GM23338 (cell line): ENCODE measurements at regions not wholly inside any gene's neighbourhood (a gene's known extent, or its start where the extent isn't known, plus 50 kb on each side); places are given as distances from the start of the nearest gene placed in this dataset.

ENCODE experiments used
- ATAC-seq: fragments of 200-7000 bp; cut with Tn5 transposase; 3 replicates; pipeline ENCODE4 v1.9.1; 2020
- DNase-seq: peaks from one replicate; pipeline ENCODE4 v3.0.0-alpha.2; 2015; ENCODE audit warnings: low spot score
- H2AFZ ChIP-seq: fragments of 200-600 bp; sonication (generic); 2 replicates; pipeline ENCODE4 v1.8.0; 2016; ENCODE audit warnings: antibody characterized with exemption, mild to moderate bottlenecking, moderate library complexity
- H3F3A ChIP-seq: fragments of 200-600 bp; sonication (generic); replicated peaks from 2 replicates; pipeline ENCODE4 v1.8.0; 2017; ENCODE audit warnings: antibody characterized with exemption, mixed run types, low read depth
- H3K27ac ChIP-seq: fragments of 200-600 bp; sonication (generic); 2 replicates; pipeline ENCODE4 v1.6.1; 2016; ENCODE audit warnings: low read depth
- H3K27me3 ChIP-seq: fragments of 200-600 bp; sonication (generic); 2 replicates; pipeline ENCODE4 v1.8.0; 2016; ENCODE audit warnings: mild to moderate bottlenecking, mixed run types, moderate library complexity; ENCODE audit not compliant: insufficient read depth
- H3K36me3 ChIP-seq: fragments of 200-600 bp; sonication (generic); 2 replicates; pipeline ENCODE4 v1.8.0; 2016; ENCODE audit warnings: mild to moderate bottlenecking; ENCODE audit not compliant: insufficient read depth
- H3K4me1 ChIP-seq: fragments of 200-600 bp; sonication (generic); 2 replicates; pipeline ENCODE4 v1.8.0; 2016; ENCODE audit warnings: mild to moderate bottlenecking, moderate library complexity; ENCODE audit not compliant: insufficient read depth
- H3K4me2 ChIP-seq: fragments of 200-600 bp; sonication (generic); 2 replicates; pipeline ENCODE4 v1.7.1; 2017; ENCODE audit warnings: mixed run types
- H3K4me3 ChIP-seq: fragments of 200-600 bp; sonication (generic); 2 replicates; pipeline ENCODE4 v1.6.1; 2016; ENCODE audit warnings: mixed run types
- H3K79me2 ChIP-seq: fragments of 200-600 bp; sonication (generic); replicated peaks from 2 replicates; pipeline ENCODE4 v1.8.0; 2017; ENCODE audit warnings: mild to moderate bottlenecking; ENCODE audit not compliant: insufficient read depth
- H3K9me2 ChIP-seq: fragments of 200-600 bp; sonication (generic); 2 replicates; pipeline ENCODE4 v1.8.0; 2017; ENCODE audit not compliant: insufficient read depth
- H4K20me1 ChIP-seq: fragments of 200-600 bp; sonication (generic); replicated peaks from 2 replicates; pipeline ENCODE4 v1.8.0; 2017; ENCODE audit warnings: mild to moderate bottlenecking; ENCODE audit not compliant: insufficient read depth
- H3K27ac Mint-ChIP-seq: 2 replicates; pipeline ENCODE4 v1.8.0; 2020; ENCODE audit warnings: inconsistent platforms, mild to moderate bottlenecking, moderate library complexity, mixed read lengths
- H3K27me3 Mint-ChIP-seq: 3 replicates; pipeline ENCODE4 v1.8.0; 2022; ENCODE audit warnings: low read depth, mild to moderate bottlenecking, moderate library complexity, mixed read lengths, inconsistent platforms; ENCODE audit not compliant: insufficient read depth, poor library complexity
- H3K36me3 Mint-ChIP-seq: 3 replicates; pipeline ENCODE4 v1.8.0; 2021; ENCODE audit warnings: low read depth, mild to moderate bottlenecking, inconsistent platforms, moderate library complexity, mixed read lengths
- H3K4me1 Mint-ChIP-seq: 3 replicates; pipeline ENCODE4 v1.8.0; 2020; ENCODE audit warnings: mild to moderate bottlenecking, inconsistent platforms, mixed read lengths
- H3K4me3 Mint-ChIP-seq: 3 replicates; pipeline ENCODE4 v1.8.0; 2021; ENCODE audit warnings: moderate library complexity, mild to moderate bottlenecking, inconsistent platforms, mixed read lengths
- H3K9me3 Mint-ChIP-seq: 3 replicates; pipeline ENCODE4 v1.8.0; 2020; ENCODE audit warnings: moderate library complexity, mild to moderate bottlenecking, inconsistent platforms, mixed read lengths
- CREB1 ChIP-seq: fragments of 250-450 bp; sonication (Bioruptor Pico); IDR thresholded peaks from 2 replicates; pipeline ENCODE4 v1.5.0; 2020; ENCODE audit warnings: low read depth, mild to moderate bottlenecking, moderate library complexity
- EZH2 ChIP-seq: fragments of 200-600 bp; sonication (generic); IDR thresholded peaks from one replicate; pipeline ENCODE4 v1.8.0; 2017; ENCODE audit warnings: antibody characterized with exemption, mild to moderate bottlenecking, low read depth; ENCODE audit not compliant: unreplicated experiment
- EZH2phosphoT487 ChIP-seq: fragments of 200-600 bp; sonication (generic); IDR thresholded peaks from one replicate; pipeline ENCODE4 v1.8.1; 2018; ENCODE audit warnings: antibody characterized with exemption; ENCODE audit not compliant: unreplicated experiment
- JUNB ChIP-seq: IDR thresholded peaks from one replicate; pipeline ENCODE4 v1.6.1; 2016; ENCODE audit warnings: antibody characterized with exemption; ENCODE audit not compliant: unreplicated experiment
- NANOG ChIP-seq: IDR thresholded peaks from 2 replicates; pipeline ENCODE4 v1.6.1; 2016; ENCODE audit warnings: antibody characterized with exemption, borderline replicate concordance
- POLR2AphosphoS5 ChIP-seq: IDR thresholded peaks from 2 replicates; pipeline ENCODE4 v1.6.1; 2016; ENCODE audit warnings: antibody characterized with exemption, low read depth
- STAT1 ChIP-seq: IDR thresholded peaks from one replicate; pipeline ENCODE4 v1.6.1; 2016; ENCODE audit warnings: antibody characterized with exemption; ENCODE audit not compliant: unreplicated experiment
- ZNF114 ChIP-seq: fragments of 250-450 bp; sonication (Bioruptor Pico); IDR thresholded peaks from 2 replicates; pipeline ENCODE4 v1.5.0; 2020; ENCODE audit warnings: mild to moderate bottlenecking, moderate library complexity
- ZNF331 ChIP-seq: fragments of 250-450 bp; sonication (Bioruptor Pico); IDR thresholded peaks from 2 replicates; pipeline ENCODE4 v1.5.0; 2020; ENCODE audit warnings: low read depth, mild to moderate bottlenecking, moderate library complexity
- TF ChIP-seq, protein P1 (sequence below): fragments of 250-450 bp; sonication (Bioruptor Pico); IDR thresholded peaks from 2 replicates; pipeline ENCODE4 v1.5.0; 2020; ENCODE audit warnings: mild to moderate bottlenecking, moderate library complexity
- TF ChIP-seq, protein P2 (sequence below), 2 experiments: fragments of 200-600 bp in 1 of 2; sonication (generic) in 1 of 2; conservative IDR thresholded peaks; 2 replicates each; pipeline versions ENCODE4 v1.5.1 to v1.6.1; 2016 to 2017; ENCODE audit warnings: antibody characterized with exemption in 2 of 2, low read depth in 2 of 2, mild to moderate bottlenecking in 2 of 2, moderate library complexity in 1 of 2
- TF ChIP-seq, protein P3 (sequence below): IDR thresholded peaks from 2 replicates; pipeline ENCODE4 v1.6.1; 2016; ENCODE audit warnings: antibody characterized with exemption
- TF ChIP-seq, protein P4 (sequence below): IDR thresholded peaks from one replicate; pipeline ENCODE4 v1.6.1; 2018; ENCODE audit warnings: antibody characterized with exemption; ENCODE audit not compliant: unreplicated experiment

DNA sequence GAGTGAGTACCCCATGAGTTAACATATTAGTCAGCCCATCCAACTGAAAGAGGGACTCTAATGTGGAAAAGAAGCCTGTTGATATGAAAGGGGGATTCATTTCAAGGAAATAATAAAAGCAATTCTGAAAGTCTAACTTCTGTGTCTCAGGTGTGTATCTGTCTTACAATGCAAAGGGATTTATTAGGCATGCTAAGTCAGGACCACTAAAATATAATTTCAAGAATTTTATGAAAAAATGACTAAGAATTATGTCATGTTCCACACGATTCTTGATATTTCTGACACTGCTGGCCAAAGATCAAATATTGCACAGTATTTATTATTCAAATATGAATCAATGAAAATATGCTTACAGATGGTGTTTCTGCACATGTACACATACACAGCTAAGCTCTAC, 130.8 kb downstream of the KLF12 start:
- no peaks in the 10 kb centered on the region for H3K36me3 Mint-ChIP-seq
- Histone ChIP-seq H3K27ac (no peak overlapping the region), H3K36me3 (no peaks in the 10 kb centered on the region), H4K20me1 (no peaks in the 10 kb centered on the region), H3K9me2 (no peaks in the 10 kb centered on the region; the same call in 1 of the 2 replicates), H3K4me2 (no peak overlapping the region), H2AFZ (no peak overlapping the region), H3K79me2 (no peaks in the 10 kb centered on the region), H3K4me1 (no peaks in the 10 kb centered on the region), H3K4me3 (no peak overlapping the region), H3F3A (no peaks in the 10 kb centered on the region), H3K27me3 (no peaks in the 10 kb centered on the region)
- no peaks in the 10 kb centered on the region for H3K27me3 Mint-ChIP-seq
- no peak overlapping the region for H3K27ac Mint-ChIP-seq
- H3K4me1 Mint-ChIP-seq, result no peaks in the 10 kb centered on the region
- H3K9me3 Mint-ChIP-seq, result no peaks in the 10 kb centered on the region
- H3K4me3 Mint-ChIP-seq, result no peak overlapping the region
- ATAC-seq (no peak), DNase-seq (no peak)
- TF ChIP-seq, protein P1, sequence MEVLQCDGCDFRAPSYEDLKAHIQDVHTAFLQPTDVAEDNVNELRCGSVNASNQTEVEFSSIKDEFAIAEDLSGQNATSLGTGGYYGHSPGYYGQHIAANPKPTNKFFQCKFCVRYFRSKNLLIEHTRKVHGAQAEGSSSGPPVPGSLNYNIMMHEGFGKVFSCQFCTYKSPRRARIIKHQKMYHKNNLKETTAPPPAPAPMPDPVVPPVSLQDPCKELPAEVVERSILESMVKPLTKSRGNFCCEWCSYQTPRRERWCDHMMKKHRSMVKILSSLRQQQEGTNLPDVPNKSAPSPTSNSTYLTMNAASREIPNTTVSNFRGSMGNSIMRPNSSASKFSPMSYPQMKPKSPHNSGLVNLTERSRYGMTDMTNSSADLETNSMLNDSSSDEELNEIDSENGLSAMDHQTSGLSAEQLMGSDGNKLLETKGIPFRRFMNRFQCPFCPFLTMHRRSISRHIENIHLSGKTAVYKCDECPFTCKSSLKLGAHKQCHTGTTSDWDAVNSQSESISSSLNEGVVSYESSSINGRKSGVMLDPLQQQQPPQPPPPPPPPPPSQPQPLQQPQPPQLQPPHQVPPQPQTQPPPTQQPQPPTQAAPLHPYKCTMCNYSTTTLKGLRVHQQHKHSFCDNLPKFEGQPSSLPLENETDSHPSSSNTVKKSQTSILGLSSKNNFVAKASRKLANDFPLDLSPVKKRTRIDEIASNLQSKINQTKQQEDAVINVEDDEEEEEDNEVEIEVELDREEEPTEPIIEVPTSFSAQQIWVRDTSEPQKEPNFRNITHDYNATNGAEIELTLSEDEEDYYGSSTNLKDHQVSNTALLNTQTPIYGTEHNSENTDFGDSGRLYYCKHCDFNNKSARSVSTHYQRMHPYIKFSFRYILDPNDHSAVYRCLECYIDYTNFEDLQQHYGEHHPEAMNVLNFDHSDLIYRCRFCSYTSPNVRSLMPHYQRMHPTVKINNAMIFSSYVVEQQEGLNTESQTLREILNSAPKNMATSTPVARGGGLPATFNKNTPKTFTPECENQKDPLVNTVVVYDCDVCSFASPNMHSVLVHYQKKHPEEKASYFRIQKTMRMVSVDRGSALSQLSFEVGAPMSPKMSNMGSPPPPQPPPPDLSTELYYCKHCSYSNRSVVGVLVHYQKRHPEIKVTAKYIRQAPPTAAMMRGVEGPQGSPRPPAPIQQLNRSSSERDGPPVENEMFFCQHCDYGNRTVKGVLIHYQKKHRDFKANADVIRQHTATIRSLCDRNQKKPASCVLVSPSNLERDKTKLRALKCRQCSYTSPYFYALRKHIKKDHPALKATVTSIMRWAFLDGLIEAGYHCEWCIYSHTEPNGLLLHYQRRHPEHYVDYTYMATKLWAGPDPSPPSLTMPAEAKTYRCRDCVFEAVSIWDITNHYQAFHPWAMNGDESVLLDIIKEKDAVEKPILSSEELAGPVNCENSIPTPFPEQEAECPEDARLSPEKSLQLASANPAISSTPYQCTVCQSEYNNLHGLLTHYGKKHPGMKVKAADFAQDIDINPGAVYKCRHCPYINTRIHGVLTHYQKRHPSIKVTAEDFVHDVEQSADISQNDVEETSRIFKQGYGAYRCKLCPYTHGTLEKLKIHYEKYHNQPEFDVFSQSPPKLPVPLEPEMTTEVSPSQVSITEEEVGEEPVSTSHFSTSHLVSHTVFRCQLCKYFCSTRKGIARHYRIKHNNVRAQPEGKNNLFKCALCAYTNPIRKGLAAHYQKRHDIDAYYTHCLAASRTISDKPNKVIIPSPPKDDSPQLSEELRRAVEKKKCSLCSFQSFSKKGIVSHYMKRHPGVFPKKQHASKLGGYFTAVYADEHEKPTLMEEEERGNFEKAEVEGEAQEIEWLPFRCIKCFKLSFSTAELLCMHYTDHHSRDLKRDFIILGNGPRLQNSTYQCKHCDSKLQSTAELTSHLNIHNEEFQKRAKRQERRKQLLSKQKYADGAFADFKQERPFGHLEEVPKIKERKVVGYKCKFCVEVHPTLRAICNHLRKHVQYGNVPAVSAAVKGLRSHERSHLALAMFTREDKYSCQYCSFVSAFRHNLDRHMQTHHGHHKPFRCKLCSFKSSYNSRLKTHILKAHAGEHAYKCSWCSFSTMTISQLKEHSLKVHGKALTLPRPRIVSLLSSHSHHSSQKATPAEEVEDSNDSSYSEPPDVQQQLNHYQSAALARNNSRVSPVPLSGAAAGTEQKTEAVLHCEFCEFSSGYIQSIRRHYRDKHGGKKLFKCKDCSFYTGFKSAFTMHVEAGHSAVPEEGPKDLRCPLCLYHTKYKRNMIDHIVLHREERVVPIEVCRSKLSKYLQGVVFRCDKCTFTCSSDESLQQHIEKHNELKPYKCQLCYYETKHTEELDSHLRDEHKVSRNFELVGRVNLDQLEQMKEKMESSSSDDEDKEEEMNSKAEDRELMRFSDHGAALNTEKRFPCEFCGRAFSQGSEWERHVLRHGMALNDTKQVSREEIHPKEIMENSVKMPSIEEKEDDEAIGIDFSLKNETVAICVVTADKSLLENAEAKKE (CRISPR knock-in tag), result no peak
- TF ChIP-seq EZH2phosphoT487 (no peak), ZNF331 (CRISPR knock-in tag) (no peak), NANOG (no peak), ZNF114 (CRISPR knock-in tag) (no peak), STAT1 (no peak), CREB1 (no peak), JUNB (no peak), POLR2AphosphoS5 (no peak), EZH2 (no peak)
- TF ChIP-seq, protein P2, sequence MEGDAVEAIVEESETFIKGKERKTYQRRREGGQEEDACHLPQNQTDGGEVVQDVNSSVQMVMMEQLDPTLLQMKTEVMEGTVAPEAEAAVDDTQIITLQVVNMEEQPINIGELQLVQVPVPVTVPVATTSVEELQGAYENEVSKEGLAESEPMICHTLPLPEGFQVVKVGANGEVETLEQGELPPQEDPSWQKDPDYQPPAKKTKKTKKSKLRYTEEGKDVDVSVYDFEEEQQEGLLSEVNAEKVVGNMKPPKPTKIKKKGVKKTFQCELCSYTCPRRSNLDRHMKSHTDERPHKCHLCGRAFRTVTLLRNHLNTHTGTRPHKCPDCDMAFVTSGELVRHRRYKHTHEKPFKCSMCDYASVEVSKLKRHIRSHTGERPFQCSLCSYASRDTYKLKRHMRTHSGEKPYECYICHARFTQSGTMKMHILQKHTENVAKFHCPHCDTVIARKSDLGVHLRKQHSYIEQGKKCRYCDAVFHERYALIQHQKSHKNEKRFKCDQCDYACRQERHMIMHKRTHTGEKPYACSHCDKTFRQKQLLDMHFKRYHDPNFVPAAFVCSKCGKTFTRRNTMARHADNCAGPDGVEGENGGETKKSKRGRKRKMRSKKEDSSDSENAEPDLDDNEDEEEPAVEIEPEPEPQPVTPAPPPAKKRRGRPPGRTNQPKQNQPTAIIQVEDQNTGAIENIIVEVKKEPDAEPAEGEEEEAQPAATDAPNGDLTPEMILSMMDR (conservative IDR thresholded peaks at IDR 0.05; ENCODE audit: low read depth in 2 of 2), result no peak
- TF ChIP-seq, protein P3, sequence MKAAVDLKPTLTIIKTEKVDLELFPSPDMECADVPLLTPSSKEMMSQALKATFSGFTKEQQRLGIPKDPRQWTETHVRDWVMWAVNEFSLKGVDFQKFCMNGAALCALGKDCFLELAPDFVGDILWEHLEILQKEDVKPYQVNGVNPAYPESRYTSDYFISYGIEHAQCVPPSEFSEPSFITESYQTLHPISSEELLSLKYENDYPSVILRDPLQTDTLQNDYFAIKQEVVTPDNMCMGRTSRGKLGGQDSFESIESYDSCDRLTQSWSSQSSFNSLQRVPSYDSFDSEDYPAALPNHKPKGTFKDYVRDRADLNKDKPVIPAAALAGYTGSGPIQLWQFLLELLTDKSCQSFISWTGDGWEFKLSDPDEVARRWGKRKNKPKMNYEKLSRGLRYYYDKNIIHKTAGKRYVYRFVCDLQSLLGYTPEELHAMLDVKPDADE, result no peak
- TF ChIP-seq, protein P4, sequence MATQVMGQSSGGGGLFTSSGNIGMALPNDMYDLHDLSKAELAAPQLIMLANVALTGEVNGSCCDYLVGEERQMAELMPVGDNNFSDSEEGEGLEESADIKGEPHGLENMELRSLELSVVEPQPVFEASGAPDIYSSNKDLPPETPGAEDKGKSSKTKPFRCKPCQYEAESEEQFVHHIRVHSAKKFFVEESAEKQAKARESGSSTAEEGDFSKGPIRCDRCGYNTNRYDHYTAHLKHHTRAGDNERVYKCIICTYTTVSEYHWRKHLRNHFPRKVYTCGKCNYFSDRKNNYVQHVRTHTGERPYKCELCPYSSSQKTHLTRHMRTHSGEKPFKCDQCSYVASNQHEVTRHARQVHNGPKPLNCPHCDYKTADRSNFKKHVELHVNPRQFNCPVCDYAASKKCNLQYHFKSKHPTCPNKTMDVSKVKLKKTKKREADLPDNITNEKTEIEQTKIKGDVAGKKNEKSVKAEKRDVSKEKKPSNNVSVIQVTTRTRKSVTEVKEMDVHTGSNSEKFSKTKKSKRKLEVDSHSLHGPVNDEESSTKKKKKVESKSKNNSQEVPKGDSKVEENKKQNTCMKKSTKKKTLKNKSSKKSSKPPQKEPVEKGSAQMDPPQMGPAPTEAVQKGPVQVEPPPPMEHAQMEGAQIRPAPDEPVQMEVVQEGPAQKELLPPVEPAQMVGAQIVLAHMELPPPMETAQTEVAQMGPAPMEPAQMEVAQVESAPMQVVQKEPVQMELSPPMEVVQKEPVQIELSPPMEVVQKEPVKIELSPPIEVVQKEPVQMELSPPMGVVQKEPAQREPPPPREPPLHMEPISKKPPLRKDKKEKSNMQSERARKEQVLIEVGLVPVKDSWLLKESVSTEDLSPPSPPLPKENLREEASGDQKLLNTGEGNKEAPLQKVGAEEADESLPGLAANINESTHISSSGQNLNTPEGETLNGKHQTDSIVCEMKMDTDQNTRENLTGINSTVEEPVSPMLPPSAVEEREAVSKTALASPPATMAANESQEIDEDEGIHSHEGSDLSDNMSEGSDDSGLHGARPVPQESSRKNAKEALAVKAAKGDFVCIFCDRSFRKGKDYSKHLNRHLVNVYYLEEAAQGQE, result no peak
